CD4-positive, alpha-beta T cell treated with Interleukin-17A for 4 hours (primary cell): ENCODE measurements at regions not wholly inside any gene's neighbourhood (a gene's known extent, or its start where the extent isn't known, plus 50 kb on each side); places are given as distances from the start of the nearest gene placed in this dataset.
"Not testable (repeated sequence)": the region's sequence is repeated elsewhere in the genome, so short reads cannot be mapped to it uniquely, and the experiment has no call there.

Experiments
- DNase-seq: peaks from one replicate; pipeline ENCODE4 v3.0.0-alpha.2; 2020; ENCODE audit warnings: mixed read lengths

DNA sequence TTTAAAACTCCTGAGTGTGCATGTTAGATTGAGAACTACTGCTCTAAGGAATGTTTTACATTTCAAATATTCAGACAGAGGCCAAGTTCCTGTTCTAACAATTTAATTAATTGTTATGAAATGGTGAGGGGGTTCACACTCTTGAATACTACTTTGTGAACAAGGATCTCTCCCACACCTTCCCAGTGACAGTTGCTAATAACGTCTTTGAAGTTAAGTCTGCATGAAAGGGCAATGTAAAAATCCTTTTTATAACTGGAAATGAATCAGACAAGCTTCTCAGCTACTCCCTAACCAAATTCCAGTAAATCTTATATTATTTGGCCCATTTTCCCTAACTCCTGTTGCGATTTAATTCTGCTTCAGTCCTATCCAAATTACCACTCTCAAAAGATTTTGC lies 828.5 kb upstream of the ADAMTS5 start:
- DNase-seq, result no peak

DNA sequence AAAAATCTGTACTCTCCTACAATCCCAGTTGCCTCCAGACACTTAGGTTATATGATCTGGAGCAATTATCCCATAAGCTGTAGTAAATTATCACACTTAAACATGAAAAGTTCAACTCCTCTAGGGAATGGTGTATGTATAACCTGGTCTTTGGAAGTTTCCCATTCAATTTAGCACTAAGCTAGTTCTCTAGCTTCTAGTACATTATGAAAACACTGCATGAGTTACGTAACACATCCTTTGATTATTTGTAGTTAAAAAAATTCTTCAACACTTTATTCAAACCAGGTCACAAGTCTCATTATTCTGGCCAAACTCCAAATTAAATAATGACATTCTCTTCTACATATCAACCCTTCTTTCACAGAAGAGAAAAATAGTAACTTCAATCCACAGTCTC lies 827.0 kb upstream of the ADAMTS5 start:
- no peak for DNase-seq

DNA sequence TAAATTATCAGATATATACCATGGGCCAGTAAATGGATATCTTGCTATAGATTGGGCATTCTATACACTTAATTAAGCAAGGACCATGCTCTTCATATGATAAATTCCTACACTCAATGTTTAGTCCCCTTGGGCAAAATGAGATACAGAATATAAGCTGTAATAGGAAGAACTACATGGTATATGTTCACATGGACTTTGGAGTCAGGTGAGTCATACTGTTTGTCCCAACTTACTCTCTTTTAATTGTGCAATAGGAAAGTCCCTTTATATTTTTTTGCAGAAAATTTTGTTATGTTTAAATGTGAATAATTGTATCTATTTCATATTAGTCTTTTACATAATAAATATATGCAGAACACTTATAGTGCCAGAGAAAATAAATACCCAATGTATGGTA lies 820.2 kb upstream of the ADAMTS5 start:
- no peak for DNase-seq

DNA sequence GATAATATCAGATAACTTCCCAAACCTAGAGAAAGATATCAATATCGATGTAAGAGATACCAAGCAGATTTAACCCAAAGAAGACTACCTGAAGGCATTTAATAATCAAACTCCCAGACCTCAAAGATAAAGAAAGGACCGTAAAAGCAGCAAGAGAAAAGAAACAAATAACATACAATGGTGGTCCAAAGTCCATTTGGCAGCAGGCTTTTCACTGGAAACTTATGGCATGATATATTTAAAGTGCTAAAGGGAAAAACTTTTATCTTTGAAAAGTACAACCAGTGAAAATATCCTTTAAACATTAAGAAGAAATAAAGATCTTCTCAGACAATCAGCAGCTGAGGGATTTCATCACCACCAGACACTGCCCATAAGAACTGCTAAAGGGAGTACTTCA lies 812.7 kb upstream of the ADAMTS5 start:
- DNase-seq, result no peak

DNA sequence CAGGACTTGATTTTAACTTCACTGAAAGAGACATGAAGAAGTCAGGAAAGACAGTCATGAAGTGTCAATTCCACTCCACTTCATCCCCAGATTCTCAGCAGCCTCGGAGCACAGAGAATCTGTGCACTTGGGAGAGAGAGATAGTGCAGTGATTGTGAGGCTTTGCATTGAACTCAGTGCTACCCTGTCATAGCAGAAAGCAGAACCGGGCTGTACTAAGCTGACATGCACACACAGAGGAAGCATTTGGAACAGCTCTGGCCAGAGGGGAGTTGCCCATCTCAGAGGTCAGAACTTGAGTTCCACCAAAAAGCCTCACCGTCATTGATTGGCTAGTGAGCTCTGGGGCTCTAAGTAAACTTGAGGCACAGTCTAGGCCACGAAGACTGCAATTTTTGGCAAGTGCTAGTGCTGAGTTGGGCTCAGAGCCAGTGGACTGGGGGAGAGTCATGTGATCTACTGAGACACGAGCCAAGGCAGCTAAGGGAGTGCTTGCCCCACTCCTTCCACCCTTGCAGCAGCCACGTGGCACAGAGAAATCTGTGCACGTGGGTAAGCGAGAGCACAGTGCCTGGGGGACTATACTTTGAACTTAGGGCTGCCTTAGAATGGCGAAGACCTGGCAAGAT lies 810.2 kb upstream of the ADAMTS5 start:
- no peak for DNase-seq

DNA sequence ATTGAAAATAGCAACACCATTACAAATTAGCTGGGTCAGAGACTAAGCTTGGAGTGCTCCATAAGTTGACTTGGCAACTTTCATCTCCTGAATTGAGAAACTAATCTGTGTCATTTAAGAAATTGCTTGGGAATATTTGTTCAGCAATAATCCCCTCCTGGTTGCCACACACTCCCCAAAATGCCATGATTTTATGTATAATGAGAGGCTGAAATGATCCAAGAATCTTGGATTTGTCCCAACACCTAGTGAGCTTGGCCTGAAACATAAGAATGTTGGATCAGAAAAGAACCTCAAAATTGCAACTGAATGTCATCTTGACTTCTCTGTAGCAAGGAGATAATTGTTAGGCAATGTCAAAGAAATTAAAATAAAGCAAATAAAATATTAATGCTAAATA lies 805.9 kb upstream of the ADAMTS5 start:
- DNase-seq, result no peak

DNA sequence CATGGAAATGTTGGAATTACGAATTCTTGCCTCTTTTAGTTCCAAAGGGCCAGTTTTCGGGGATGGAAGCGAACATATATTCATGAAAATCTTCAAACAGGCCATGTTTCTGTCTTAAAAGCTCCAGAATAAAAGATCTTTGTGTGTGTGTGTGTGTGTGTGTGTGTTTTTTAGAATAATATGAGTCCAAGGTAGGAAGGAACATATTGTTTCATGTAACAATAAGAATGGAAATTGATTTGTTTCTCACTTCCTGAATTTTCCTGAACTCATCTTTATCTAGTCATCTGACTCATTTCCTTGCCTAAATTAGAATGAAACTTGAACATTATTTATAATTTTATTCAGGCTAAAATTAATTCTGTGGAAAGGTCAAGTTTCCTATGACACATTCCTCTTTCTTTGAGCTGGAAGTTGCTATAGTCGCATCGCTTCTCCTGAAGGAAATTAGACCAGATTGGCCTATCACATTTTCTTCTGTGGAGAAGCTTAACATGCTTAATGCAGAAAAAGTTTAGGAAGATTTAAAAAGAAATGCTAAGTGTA lies 805.1 kb upstream of the ADAMTS5 start:
- DNase-seq, result no peak

DNA sequence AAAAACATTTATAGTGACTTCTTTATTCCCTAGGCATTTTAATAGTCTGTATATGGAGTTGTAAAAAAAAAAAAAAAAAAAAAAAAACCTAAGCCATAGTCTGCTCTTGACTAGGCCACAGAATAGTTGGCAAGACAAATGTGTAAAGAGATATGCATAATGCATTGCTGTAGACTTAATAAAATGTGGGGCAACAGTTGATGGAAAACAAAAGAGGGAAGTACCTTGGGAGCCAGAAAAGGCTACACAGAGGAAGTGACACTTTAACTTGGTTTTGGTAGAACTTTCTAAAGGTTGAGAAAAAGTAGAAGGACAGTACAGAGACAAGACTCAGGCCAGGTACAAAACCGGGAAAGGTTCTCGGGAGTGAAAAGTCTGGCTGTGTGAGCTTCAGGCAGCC lies 802.9 kb upstream of the ADAMTS5 start:
- no peak for DNase-seq

DNA sequence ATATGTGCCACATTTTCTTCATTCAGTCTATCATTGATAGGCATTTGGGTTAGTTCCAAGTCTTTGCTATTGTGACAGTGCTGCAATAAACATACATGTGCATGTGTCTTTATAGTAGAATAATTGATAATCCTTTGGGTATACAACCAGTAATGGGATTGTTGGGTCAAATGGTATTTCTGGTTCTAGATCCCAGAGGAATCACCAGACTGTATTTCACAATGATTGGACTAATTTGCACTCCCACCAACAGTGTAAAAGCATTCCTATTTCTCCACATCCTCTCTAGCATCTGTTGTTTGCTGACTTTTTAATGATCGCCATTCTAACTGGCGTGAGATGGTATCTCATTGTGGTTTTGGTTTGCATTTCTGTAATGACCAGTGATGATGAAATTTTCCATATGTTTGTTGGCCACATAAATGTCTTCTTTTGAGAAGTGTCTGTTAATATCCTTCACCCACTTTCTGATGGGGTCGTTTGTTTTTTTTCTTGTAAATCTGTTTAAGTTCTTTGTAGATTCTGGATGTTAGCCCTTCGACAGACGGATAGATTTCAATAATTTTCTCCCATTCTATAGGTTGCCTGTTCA lies 801.3 kb upstream of the ADAMTS5 start:
- not testable (repeated sequence) for DNase-seq

DNA sequence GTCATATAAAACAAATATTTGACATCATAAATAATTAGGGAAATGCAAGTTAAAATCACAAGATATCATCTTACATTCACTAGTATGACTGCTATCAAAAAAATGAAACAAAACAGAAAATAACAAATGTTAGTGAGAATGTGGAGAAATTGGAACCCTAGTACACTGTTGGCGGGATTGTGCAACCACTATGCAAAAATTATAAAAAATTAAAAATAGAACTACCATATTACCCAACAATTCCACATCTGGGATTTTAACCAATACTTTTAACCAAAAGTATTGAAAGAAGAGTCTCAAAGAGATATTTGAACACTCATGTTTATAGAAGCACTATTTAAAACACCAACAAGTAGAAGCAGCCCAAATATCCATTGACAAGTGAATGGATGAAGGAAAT lies 797.2 kb upstream of the ADAMTS5 start:
- no peak for DNase-seq

DNA sequence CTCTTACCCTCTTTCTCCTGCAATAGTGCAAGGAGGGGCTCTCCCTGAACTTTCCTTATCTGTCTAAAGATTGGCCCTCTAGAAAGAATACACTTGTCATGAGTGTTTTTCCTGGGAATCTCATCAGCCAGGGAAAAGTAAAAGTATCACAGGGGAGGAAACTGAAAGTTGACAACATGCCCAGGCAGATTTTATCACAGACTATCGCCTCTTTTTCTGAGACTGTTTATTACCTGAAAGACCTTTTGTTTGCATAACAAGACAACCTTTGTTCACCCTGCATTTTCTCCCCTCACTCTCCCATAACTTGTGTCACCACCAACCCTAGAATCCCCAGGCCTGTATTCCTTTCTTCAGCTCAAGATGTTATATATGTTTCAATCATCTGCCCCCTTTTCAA lies 794.7 kb upstream of the ADAMTS5 start:
- no peak for DNase-seq

DNA sequence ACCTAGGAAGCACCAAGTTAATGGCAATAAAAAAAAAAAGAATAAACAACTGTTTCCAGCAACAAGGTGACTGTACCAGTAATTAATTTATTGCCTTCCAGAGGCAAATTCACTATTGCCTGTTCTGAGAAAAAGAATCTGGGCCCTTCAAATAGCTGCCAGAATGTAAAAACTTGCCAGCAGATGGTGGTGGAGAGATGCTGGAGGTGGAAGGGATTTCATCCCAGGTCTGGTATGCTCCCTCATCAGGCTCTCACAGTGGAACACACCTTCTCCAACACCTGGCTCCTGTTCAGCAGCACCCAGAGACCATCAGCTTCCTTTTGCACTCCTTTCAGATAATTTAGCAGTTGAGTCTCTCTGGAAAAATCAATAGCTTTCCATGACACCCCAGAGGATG lies 792.9 kb upstream of the ADAMTS5 start:
- no peak for DNase-seq

DNA sequence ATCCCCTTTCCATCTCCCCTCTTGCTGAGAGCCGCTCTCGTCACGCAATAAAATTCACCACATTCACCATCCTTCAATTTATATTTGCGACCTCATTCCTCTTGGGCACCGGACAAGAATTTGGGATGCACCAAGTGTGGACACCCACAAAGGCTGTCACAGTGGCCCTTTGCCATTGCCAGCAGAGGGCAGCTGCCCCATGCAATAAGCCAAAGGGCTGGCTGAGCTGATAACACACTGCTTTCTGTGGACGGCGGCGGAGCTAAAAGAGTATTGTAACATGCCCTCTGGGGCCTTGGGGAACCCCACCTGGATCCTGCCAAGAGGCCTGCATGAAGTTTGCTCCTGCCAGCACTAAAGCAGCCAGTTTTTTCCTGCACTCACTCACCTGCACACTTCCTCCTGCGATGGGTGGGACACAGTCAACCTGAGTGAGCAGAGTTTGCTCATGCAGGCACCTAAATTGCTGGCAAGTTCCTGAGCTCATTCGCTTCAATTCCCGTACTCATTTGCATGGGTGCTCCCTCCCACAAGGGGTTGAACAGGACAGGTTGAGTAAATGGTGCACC lies 792.3 kb upstream of the ADAMTS5 start:
- no peak for DNase-seq

DNA sequence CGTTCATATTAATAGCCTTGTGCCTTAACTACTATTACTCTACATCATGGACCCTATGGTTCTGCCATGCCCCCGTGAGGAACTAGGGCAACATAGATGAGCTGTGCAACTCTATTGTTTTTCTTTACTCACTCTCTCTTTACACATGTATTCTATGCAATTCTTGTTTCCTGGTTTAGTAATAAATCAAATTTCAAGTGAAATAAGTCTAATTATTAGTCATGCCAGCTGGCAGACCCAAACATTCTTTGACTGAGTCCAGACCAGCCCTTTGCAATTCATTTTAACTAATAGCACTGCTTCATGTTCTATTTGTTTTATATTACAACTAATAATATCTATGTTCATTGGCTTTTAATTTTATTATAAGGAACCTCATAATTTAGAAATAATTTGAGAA lies 789.3 kb upstream of the ADAMTS5 start:
- DNase-seq, result no peak

DNA sequence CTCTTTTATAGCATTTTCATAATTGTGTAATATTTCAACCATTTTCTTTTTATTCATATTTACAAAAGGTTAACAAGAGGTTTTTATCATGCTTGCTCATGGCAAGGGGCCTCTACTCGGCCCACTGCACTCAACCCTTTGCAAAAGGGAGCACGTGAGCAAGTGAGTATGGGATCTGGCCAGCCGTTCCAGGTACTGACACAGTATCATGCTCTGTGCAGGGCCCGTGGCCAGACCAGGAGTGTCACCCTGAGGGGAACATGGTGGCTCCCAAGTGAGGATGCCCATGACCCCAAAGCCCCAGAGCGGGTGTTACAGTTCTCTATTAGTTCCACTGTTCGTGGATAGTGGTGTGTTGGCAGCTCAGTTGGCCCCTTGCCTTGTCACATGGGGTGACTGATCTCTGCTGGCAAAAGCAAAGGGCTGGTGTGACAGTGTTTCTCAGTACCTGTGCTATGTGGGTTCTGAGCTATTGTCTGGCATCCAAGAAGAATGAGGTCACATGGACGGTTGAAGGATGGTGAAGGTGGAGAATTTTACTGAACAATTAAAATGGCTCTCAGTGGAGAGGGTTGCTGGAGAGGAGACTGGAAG lies 777.2 kb upstream of the ADAMTS5 start:
- DNase-seq, result no peak

DNA sequence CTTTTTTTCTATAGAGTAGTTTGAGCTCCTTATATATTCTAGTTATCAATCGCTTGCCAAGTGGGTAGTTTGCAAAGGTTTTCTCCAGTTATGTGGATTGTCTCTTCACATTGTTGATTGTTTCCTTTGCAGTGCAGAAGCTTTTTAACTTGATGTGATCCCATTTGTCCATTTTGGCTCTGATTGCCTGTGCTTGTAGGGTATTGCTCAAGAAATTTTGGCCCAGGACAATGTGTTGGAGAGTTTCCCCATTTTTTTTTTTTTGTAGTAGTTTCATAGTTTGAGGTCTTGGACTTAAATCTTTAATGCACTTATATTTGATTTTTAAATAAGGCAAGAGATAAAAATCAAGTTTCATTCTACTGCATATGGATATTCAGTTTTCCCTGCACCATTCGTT lies 774.8 kb upstream of the ADAMTS5 start:
- no peak for DNase-seq

DNA sequence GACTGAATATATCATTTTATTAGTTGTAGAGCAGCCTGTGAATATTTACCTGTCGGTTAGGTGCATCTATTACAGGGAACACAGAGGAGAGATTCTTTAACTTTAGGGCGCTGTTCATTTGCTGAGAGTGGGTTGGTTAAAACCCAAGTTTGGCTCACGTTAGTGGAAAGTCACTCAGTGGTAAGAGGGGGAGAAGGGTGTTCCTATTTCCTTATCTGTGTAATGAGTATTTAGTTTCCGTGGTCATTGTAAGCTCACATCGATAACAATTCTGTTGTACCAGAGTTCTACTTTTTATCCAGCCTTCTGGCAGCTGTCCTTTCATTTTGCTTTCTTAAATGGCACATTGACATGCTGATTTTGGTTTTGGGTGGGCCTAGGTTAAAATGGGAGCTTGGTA lies 773.2 kb upstream of the ADAMTS5 start:
- no peak for DNase-seq

DNA sequence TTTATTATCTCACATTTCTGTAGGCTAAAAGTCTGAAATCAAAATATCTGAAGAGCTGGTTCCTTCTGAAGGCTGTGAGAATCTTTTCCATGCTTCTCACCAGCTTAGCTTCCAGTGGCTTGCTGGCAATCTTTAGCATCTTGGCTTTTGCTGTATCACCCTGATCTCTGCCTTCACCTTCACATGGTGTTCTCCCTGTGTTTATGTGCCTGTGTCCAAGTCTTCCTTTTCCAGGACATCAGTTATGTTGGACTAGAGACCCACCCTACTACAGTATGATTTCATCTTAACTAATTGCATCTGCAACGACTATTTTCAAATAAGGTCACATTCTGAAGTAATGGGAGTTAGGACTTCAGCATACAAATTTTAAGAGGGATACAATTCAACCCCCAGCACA lies 772.3 kb upstream of the ADAMTS5 start:
- DNase-seq, result no peak

DNA sequence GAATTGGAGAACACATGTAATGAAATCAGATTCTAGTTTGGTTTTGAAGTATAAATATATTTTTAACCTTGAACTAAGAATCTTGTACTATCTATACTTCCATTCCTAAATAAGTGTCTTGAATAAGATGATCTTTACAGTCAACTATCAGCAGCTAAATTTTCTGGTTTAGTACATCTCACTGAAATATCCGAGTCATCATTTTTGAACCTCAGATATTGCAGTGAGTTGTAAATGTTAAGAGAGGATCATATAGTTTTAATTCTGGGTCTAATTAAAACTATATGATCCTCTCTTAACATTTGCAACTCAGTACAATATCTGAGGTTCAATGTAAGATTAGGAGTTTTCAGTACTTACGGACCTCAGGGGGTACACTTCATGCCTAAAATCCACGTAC lies 768.8 kb upstream of the ADAMTS5 start:
- DNase-seq, result no peak

DNA sequence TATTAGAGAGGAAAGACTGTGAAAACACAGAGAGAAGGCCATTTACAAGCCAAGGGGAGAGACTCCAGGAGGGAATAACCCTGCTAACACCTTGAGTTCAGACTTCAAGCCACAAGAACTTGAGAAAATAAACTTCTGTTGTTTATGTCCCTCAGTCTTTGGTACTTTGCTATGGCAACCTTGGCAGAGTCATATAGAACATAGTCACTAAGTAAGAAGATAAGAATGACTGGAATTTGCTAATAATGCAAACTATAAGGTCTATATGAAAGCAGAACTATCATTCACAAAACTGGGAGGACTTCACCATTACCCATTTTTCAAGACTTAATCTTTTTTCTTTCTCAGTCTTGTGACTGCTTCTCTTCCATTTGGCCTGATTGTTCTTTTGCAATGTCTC lies 767.3 kb upstream of the ADAMTS5 start:
- DNase-seq, result no peak

DNA sequence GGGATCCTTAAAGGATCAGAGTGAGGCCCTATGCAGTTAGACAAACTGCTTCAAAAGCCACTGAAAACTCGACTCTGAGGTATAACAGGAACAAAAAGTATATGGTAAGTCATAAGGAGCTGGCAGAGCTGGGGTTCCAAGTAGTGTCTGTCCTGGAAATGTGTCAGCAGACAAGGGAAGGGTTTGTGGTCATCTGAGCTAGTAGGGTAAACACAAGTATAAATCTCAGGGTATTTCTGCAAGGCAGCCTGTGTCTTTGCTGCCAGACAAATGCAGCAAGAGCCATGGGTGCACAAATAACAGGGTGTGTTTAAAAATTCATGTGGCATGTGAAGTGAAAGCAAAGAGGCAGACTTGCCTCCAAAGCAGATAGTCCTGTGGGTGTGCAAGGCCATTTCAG lies 759.0 kb upstream of the ADAMTS5 start:
- no peak for DNase-seq

DNA sequence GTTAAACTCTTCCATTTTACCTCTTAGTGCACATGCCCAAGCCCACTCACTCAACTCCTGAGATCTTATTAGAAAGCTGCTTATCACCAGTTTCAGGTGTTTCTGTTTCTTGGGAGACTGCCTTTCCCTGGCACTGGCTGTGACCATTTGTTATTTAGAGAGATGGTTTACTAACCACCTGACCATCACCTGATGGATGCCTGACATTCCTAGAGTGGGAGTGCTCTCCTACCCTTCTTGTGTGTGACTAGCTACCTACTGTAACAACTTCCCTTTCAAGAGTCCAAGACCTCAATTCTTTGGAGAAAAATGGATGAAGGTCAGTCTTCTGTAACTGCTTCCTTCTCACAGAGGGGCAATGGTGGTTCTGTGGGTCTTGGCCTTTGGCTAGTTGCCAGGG lies 755.2 kb upstream of the ADAMTS5 start:
- no peak for DNase-seq

DNA sequence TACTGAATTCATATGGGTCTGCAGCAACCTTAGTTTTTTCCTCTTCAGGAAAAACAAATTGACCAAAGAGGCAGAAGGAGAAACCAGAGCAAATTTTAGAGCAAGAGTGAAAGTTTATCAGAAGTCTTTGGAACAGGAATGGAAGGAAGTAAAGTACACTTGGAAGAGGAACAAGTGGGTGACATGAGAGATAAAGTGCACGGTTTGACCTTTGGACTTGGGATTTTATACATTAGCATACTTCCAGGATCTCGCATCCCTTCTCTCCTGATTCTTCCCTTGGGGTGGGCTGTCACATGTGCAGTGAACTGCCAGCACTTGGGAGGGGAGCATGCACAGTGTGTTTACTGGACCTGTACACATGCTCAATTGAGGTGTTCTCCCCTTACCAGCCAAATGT lies 754.8 kb upstream of the ADAMTS5 start:
- no peak for DNase-seq

DNA sequence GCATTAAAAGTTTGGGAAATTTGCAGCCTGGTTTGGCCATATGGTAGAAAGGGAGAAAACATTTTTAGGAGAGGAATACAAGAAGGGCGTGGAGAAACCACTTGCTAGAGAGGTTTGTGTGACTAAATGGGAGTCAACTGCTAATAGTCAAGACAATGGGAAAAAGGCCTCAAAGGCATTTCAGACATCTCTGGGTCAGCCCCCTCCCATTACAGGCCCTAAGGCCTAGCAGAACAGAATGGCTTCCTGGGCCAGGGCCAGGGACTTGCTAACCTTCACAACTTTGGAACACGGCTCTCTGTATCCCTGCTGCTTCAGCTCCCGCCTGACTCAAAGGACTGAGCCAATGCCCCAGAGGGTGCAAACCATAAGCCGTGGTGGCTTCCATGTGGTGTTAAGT lies 752.3 kb upstream of the ADAMTS5 start:
- no peak for DNase-seq
